Inflammatory macrophage treated with lipopolysaccharide for 1 hour (primary cell): ENCODE measurements at regions not wholly inside any gene's neighbourhood (a gene's known extent, or its start where the extent isn't known, plus 50 kb on each side); places are given as distances from the start of the nearest gene placed in this dataset.
A peak's percentile ranks its signal among the peaks of the same experiment; 100 is the strongest.

ENCODE experiments used
- DNase-seq, 2 donors: peaks; one replicate each; pipeline ENCODE4 v3.0.0-alpha.2; 2020 to 2022

DNA sequence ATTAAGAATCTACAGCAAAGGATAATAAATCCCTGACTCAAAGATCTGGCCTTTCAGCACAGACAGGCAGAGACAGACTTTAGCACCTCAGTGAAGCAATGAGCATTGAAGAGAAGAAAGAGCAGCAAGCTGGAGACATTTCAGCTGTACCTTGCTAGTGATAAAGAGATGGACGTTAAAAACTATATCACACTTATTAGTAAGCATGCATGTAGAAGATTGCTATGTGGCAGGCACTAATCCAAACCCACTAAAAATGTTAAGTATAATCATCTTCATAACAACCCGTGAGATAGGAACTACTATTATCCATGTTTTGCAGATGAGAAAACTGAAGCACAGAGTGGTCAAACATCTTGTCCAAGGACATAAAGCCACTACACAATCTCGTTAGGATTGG, 1538.3 kb upstream of the FLRT2 start:
- no peak for DNase-seq

DNA sequence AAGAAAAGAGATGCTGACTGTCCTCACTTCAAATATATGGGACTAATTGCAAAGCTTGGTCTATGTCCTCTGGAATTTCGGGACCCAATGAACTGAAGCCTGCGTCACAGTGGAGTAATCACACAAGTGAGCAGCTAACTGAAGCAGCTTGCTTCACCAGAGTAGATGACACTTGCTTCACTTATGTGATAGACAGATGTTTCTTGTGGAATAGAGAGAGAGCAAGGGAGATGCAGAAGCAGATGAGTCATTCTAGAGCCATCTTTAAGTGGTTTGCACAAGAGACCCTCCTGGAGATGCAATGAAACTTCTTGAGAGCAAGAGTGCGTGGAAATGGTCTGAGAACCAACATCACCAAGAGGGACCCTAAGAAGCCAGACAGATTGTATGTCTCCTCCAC, 1537.1 kb upstream of the FLRT2 start:
- no peak for DNase-seq

DNA sequence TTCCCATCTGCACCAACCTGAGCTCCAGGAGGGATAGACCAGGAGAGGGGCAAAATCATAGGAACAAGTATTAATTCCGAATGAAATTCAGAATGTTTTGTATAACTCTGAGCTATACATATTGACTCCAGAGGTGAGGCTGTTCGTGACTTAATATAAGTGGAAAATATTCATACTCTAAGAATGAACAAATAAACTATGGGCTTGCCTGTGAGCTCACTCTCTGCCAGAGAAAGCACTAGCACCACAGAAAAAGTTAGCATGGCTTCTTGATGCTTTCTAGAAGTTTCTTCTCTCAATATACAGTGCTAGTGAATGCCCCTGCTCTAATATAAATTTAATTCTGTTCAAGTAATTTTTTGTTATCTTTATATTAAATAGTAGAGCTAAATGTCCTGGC, 1536.4 kb upstream of the FLRT2 start:
- no peak for DNase-seq

DNA sequence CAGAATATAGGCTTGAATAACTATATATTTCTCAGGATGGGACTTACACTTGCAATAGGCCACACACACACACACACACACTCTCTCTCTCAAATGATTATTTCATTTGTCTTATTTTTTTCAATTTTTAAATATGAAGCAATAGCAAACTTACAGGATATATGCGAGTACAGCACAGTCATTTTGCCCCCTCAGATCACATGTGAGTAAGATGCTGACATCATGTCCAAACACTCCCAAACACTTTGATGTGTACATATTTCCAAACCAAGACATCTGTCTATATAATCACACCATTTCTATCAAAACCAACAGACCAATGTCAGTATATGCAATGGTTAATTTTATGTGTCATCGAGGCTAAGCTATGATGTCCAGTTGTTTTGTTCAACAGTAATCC, 1535.9 kb upstream of the FLRT2 start:
- no peak for DNase-seq

DNA sequence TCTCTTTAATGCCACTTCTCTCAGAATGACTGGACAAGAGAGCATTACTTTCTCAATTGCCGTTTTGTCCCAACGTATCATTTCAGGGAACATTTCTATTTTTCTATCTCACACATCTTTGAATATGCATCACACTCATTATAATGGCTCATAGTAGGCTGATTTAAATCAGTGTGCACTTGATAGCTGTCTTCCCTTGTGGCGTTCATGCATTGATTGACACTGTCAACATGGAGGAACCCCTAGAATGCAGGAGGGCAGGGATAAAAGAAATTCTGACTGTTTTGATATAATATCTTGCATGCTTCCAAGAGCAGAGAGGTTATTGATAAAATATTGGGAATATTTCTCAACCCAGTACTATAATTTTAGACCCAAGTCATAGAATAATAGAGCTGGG, 1528.9 kb upstream of the FLRT2 start:
- DNase-seq: no peak

DNA sequence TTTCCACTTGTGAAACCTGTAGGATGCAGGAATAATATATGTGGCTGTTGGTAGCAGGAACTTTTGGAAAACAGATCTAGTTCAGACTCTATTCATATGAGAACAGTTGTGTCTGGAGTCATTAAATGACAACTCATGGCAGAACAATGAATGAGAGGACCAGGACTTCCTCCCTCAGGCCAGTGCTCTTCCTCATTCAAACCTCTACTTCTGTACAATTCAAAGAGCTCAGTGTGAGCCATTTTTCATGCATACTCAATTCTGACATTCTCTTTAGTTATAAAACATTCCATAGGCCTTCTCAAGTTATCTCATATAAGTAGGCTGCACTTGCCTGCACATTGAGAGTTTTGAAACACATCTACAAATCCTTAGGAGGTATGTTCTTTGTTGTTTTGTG, 1526.6 kb upstream of the FLRT2 start:
- DNase-seq: no peak

DNA sequence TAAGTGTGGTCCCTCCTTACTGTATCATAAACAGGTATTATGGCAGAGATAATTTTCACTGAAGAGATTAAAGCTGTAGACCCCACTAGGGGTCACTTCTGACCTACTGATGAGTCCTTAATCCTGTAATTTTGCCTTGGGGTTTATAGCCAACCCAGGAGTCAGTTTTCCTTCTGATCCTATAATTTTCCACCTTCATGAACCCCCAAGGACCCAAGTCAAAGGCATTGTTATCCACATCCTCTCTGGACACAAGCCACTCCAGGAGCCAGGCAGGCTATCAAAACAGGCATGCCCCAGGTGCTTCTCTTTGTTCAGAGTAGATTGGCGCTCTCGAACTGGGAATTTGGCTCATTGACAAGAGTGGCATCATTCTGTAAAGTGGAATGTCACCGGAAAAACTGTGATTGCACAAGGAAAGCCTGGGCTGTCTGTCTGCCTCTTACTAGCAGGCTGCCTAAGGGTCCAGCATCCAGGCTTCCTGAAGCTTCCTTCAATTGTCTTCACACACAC, 1523.2 kb upstream of the FLRT2 start:
- no peak for DNase-seq

DNA sequence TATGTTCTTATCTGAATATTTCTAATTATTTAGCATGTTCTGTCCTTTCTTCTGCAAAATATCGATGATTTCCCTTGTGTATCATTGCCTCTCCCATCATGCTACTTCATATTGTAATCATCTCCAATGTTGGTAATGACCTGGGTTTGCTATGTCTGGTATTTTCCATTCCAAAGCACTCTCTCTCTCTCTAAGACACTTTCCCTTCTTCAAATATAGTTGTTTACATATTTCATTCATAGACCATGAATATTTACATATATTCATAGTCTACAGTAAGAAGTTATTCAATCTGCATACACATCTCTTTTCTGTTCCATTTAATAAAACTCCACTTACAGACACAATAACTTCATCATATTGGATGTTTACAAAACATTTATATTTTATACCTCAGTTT, 1516.5 kb upstream of the FLRT2 start:
- DNase-seq: no peak

DNA sequence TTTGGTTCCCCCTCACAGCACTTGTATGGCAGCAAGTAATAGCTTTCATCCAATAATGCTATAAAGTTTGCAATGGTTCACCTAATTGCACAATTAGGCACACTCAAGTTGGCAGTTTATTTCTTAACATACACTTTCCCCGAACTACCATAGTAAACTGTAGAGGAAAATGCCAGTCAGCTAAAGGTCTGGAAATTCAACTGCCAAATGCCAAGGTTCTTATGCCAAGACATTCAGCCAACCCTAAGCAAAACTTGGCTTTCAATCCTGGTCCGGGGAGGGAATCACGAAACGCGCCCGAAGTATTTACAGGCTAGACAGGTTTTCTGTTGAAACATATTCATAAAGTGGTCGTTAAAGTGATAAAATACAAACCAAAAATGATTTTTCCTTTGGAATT, 1512.4 kb upstream of the FLRT2 start:
- DNase-seq: no peak

DNA sequence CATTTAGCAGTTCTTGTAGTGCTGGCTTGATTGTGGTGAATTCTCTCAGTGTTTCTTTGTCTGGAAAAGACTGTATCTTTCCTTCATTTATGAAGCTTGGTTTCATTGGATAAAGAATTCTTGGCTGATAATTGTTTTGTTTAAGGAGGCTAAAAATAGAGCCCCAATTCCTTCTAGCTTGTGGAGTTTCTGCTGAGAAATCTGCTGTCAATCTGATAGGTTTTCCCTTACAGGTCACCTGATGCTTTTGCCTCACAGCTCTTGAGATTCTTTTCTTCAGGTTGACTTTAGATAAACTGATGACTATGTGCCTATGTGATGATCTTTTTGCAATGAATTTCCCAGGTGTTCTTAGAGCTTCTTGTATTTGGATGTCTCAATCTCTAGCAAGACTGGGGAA, 1508.5 kb upstream of the FLRT2 start:
- DNase-seq: no peak

DNA sequence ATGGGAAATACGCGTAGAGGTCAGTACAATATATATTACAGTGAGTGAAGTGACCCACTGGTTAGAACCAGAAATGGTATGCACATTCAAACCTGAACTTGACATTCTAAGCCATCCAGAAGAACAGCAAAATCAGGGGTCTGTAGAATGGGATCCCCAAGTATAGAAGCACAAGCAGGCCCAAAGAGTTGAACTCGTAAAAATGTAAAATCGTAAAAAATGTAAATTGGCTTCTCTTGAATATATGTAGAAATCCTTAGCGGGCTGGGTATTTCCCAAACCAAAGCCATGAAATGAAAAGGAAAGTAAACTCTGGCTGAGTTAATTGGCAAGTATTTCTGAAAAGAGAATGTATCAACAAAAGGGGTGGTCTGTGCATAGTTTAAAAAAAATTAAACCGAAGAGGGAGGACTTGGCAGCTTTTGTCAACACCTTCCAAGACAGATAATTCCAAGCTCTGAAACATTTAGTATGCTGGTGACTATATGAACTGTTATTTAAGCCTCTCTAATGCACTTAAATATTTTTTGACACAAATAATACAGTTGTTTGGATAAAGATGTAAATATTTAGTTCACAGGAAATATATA, 1505.6 kb upstream of the FLRT2 start:
- no peak for DNase-seq

DNA sequence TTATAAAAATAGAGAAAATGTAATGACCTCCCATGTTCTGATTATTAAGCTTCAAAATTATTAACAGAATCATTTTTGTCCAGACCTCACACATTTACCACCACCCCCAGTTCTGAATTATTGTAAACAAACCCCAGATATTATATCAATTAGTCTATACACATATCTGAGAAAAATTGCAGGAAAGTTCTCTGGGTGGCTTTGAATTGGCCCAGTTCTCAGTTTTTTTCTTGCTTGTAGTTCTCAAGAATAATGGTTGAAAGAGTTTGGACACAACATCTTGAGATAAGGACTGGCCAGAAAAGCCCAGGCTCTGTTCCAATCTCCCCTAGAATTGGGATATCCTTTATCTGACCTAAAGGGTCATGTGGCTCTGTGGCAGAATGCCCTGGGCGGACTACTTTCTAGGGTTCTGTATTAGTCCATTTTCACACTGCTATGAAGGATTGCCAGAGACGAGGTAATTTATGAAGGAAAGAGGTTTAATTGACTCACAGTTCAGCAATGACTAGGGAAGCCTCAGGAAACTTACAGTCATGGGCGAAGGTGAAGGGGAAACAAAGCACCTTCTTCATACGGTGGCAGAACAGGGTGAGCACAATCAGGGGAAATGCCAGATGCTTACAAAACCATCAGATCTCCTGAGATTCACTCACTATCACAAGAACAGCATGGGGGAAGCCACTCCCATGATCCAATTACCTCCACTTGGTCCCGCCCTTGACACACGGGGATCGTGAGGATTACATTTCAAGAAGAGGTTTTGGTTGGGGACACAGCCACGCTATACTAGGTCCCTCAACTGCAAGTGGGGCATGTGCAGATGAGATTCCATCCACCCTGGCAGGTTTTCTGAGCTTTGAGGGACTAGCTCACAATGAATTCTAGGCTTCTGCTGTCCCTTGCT, 1504.6 kb upstream of the FLRT2 start:
- DNase-seq: no peak

DNA sequence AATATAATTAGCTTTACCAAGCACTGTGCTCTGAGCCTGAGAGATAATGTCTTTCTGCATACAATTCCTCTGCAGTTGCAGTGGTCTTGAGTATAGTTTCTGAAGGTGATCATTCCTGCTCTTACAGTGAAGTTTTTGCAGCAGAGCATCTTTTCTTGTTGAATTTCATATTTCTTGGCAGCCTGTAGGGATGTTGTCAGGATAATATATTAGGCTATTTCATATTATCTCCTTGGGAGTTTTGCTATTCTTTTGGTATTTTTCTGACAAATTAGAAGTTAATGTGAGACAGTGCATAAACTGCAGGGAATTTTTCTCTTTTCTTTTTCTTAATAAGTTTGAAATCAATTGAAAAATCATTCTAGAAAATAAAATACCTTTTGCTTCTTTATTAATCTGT, 1502.6 kb upstream of the FLRT2 start:
- DNase-seq: no peak

DNA sequence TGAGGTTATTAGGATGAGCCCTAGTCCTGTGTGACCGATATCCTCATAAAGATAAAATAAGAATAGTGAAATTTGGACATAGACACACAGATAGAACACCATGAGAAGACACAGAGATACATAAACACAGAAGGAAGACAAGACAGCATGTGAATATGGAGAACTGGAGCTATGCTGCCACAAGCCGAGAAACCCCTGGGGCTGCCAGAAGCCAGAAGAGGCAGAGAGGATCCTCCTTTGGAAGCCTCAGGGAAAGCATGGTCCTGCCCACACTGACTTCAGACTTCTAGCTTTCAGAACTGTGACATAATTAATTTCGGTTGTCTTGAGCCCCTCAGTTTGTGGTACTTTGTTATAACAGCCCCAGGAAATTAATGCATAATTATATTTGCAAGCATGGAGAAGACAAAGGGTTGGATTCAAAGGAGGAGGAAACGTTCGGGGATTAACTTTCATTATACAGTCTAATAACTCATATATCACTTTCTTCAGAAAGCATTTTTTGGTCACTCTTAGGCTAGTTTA, 1501.8 kb upstream of the FLRT2 start:
- no peak for DNase-seq

DNA sequence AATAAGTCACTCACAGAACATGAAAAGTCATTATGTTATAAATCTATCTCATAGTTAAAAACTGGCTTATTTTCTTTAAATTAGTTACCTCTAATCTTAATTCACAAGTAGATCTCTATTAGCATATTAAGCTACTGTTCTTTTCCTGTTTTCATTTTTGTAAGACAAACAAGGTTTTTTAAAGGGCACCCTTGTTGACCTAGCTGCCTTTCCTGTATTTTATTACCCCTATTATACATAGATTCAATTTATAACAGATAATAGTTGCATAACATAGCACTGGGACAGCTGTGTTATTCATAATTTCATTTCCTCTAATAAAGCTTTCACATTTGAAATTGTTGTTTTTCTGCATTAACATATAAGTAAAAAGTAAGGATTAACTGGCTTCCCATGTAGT, 1500.7 kb upstream of the FLRT2 start:
- no peak for DNase-seq

DNA sequence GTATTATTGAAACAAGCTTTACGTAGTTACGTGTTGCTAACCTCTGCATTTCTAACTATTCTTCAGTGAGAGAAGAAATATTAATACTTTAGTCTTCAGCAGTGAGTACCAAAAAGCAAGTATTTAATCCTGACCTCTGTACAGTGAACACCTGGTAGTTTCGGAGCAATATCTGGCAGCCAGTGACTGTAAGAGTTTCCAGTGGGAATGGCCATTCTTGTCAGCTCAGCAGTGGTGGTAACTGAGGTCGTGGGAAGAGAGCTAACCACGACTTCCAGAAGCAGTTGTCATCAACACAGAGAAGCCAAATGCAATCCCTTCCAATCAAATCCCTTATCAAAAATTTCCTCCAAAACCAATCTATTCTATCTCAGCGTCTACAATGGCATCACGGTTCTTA, 1500.2 kb upstream of the FLRT2 start:
- no peak for DNase-seq

DNA sequence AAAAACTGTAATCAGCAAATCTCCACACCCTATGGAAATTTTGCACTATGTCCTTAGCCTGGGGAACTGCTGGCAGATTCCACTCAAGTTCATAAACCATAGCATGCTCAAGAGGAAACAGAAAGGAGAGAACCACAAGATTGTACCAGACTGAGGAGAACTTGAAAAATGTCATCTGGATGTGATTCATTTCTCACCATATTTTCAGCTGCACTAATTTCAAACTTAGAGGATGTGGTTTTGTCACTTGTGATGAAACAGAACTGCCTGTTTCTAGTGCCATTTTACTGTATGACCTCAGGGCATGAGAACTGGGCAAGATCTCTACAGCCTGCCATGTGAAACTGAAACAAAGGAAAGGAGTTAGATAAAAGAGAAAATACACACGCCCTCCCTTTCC, 1493.1 kb upstream of the FLRT2 start:
- DNase-seq: peak; percentile 27 to 57

DNA sequence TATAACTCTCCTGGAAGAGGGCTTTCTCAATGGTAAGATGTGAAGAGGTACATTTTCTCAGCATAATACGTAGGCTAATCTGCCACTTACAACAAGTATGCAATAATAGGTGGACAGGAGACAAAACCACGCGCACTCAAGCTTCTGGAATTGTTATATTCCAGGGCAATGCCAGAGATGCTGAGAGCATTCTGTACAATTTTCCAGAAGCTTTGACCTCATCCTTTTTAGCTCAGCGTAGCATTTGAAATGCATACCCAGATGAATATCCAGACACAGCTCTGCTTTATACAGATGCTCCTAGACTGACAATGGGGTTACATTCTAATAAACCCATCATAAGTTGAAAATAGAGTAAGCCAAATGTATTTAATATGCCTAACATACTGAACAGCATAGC, 1492.4 kb upstream of the FLRT2 start:
- DNase-seq: no peak

DNA sequence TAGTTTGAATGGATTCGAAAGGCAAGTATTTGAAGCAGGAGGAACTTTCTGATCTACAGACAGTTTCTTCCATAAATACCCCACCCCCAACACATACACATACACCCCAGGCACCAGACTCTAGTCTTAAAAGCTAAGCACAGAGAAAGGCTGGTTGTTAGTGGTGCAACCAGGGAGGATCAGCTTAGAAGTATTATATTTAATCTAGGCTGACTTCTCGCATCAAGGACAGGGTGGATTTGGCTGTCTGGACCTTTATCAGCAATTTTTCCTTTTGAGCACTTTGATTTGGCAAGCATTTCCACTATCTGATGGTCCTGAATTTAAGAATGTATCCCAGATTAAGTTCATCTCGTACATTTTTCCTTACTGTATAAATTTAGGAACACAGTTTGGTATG, 1489.8 kb upstream of the FLRT2 start:
- DNase-seq: no peak

DNA sequence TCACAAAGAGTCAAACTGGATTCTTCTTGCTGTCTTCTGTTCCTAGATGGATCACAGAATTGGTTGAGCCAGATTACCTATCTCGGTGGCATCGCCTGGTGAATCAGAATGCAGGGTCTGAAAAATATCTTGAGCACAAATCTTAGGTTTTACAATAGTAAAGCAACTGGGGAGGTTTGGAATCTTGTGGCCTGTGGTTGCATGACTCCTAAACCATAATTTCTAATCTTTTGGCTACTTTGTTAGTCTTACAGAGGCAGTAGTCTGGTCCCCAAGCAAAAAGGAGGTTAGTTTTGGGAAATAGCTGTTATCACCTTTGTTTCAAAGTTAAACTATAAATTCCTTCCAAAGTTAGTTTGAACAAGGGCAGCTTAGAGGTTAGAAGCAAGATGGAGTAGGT, 1488.5 kb upstream of the FLRT2 start:
- no peak for DNase-seq

DNA sequence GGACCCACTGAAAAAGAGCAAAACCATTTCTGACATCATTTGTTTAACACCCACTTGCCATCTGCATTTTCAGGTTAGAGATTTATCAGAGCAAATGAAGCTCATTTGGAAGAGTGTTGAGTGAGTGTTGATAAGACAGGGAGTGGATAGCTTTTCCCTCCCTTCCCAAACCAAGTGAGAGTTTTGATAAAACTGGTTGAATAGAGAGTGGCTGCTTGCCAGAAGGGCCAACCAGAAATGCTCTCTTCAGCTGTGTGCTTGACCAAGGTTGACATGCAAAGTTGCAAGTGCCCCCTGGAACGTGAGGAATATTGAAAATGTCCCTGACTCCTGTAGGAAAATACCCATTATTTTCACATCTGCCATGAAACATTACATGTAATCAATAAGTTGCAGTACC, 1487.0 kb upstream of the FLRT2 start:
- no peak for DNase-seq

DNA sequence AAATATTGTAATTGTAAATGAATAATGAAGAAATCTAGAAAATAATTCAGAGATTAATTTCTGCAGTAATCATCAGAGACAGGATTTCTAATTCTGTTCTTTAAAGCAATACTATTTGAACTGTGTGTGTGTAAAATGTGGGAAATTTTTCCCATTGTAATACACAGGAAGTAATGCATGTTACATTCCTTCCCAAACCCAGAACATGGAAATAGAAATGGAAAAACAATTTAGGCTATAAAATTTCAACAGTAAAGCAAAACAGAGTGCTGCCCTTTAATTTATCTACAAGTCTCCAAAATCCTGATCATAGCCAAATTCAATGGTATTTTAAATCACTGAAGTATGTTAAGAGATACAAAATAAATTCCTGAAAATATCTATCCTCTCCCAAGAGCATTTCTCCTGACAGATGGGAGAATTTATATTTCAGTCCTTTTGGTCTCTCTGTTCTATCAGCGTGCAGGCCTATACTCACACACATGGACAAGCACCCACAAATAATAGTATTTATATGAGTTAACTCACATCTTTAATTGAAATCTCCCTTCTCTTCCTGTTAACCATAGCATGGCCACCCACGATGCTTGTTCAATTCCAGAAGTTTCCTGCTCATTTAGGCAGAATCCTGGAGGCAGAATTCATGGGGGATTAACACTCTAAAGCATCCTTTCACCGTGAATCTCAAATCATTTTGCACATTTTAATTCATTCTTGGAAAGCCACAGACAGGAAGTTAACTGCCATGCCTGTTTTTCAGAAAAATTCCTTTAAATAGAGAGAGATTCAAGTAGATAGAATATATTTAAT, 1465.4 kb upstream of the FLRT2 start:
- DNase-seq: no peak

DNA sequence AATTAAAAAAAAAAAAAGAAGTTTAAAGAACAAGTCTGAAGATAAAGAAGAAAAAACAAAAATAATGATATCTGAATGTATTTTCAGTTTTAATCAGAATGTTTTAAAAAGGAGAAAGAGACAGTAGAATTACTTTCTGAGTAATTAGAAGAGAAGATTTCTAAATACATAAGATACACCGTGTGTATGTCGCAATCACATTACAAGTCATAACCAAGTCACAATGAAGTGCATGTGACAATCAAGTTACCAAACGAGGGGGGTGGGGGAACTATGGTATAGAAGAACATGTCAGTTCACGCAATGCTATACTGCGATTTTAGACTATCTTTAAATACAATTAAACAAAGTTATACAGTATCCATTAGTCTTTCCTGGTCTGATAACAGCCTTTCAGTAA, 1464.1 kb upstream of the FLRT2 start:
- no peak for DNase-seq

DNA sequence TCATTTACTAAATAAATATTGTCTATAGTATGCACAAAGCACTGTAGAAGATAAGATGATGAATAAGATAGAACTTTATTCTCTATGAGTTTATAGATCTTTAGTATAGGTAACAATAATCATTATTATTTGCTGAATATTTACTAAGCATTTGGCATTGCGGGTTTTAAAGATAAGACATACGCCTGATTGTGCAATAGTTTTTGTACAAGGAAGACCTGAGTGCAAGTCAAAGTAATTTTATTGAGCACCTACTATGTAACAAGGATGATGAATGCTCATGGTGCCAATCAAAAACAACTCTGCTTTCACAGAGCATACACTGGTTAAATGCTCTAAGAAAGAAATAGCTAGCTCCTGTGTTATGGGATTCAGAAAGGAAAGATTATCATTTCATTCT, 1461.7 kb upstream of the FLRT2 start:
- DNase-seq: no peak
